OCI-M1 (cell line): ENCODE measurements at regions not wholly inside any gene's neighbourhood (a gene's known extent, or its start where the extent isn't known, plus 50 kb on each side); places are given as distances from the start of the nearest gene placed in this dataset.

Source experiments
- DNase-seq: peaks from one replicate; lab custom pipeline; 2025; lab: John Stamatoyannopoulos, UW

DNA sequence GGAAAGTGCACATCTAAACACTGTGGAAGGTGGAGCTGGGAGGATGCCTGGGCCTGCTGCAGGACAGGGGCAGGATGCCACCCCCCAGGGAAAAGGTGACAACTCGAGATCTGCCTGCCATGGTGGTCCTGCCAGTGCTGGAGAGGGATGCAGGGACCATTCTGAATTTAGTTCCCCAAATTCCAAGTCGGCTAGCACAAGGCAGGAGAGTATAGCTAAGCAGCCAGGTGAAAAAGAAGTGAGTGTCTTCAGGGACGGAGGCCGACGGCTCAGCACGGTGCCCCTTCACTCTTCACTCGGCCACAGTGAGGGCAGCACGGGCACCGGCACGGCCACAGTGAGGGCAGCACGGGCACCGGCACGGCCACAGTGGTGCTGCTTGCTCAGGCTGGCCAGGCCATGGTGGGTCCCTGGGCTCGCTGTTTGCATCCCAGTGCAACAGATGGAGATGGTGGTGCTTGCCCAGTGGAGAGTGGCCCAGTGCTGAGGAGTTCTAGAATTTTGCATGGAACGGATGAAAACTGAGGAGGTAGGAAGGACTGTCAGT lies 161.3 kb upstream of the SHH start:
- DNase-seq = no peak

DNA sequence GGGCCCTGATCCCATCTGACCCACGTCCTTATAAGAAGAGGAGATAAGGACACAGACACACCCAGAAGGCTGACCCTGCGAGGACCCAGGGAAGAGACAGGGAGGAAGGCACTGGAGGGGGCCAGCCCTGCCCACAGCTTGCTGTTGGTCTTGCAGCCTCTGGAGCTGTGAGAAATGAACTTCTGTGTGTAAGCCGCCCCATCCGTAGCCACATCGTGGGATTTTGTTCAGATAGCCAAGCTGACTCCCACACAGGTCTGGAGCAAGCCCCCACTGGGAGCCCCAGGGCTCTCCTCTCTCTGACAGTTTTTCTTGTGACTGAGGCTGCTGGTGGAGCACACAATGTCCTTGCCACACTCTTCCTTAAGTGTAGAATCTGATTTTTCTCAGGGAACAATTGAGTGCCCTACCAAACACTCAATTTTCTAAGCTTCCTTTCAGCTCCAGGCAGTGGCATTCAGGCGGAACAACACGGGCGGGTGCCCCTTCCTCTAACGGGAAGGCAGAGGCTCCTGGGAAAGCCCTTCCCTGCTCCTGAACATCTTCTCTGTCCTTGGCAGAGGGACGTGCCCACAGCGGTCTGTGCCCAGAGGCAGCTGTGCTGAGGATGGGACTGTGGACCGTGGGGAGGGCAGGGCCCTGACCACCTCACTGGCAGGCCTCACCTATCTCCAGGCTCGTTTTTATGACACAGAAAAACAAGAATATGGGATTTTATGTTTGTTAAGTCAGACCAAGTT lies 160.6 kb upstream of the SHH start:
- DNase-seq = no peak

DNA sequence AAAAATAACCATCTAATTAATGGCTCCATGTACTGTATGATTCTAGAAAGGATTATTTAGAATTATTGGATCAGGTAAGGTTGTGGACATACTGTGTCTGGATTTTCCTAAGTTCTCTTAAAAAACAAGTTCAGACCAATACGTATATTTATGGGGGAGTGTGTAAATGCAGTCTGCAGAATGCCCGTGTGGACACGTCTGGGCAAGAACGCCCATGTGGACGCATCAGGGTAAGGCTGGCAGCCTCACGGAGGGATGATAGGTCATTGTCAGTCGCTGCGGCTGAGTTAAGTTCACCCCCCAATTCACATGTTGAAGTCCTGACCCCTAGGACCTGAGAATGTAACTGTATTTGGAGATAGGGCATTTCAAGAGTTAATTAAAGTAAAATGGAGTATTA lies 160.0 kb upstream of the SHH start:
- DNase-seq = no peak

DNA sequence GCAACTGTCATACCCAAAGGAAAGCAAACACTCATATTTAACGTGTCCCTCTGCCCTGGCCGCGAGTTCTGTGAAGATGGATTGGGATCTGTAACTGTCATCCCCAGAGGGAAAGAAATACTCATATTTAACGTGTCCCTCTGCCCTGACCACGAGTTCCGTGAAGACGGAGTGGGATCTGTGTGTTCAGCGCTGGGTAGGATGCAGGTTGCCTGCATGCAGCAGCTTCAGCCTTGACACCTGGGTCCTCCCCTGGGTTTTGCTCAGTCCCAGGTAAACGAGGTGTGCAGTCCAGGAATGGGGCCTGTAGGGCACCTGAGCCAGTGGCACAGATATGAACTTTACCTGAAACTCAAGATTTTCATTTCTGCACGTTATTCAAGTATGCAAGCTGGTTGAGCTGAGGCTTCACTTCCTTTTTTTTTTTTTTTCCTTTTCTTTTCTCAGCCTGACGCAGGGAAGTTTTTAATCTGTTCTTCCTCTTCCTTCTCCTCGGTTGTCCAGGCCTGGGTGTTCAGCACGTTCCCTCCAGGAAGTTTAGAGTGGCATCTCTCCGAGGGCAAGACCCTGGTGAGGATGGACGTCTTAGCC lies 159.0 kb upstream of the SHH start:
- no peak for DNase-seq

DNA sequence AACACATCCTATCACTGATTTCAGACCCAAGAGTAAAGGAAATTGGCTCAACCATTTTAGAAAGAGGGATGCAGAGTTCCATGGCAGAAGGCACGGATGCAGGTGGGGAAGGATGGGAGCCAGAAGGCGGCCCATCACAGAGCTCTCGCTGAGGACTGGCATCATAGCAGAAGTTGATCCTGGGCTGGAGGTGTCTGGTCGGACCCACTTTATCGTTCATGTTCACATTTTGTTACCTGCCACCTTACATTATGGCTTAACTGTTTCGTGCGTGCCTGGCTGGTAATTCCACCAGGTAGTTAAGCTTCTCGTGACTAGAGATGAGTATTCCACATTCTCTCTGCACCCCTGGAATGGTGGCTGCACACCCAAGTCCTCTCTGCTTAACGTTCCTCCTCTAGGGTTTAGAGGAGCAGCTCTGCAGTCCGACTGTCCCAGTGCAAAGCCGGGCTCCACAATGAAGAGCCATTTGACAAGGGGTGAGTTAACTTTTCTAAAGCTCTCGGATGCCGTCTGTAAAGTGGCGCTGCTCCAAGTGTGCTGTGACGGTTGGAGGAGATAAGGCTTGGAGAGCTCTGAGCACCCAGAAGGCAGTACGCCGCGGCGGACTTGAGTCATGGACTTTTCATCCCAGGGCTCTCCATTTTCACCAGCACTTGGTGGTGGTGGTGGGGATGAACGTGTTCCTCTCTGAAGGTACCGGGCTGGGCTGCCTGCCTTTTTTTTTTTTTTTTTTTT lies 157.1 kb upstream of the SHH start:
- DNase-seq = no peak

DNA sequence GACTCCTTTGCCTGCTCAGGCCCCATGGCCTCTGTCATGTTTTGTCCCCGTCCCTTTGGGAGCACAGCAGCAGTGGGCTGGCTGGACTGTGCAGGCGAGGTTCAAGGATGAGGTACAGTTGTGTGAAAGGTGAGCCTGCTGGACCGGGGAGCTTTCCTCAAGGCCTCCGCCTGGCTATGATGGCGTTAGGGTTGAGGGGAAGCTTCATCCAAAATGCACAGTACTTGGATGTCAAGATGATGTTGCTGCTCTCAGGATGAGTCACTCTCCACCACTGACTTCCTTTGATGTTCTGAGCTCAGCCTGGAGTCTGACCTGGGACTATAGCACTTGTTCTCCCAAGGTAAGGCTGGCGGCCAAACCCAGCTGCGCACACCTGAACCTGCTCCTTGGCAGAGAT lies 152.7 kb upstream of the SHH start:
- DNase-seq = no peak

DNA sequence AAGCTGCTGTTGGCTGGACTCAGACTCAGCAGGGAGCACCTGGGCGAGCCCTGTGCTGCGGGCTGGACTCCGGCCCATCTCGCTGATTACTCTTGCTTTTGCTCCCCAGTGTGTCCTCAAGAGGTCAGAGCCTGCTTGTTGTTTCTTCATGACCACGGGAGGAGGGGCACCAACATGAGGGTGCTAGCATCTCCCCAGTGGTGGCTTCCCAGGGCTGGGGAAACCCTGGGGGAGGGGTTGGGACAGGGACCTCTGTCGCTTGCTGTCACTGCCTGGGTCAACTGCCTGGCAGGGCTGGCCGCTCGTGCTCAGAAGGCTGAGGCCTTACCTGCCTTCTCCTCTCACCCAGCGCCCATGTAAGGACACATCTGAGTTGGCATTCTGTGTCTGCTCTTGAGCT lies 152.3 kb upstream of the SHH start:
- DNase-seq = no peak

DNA sequence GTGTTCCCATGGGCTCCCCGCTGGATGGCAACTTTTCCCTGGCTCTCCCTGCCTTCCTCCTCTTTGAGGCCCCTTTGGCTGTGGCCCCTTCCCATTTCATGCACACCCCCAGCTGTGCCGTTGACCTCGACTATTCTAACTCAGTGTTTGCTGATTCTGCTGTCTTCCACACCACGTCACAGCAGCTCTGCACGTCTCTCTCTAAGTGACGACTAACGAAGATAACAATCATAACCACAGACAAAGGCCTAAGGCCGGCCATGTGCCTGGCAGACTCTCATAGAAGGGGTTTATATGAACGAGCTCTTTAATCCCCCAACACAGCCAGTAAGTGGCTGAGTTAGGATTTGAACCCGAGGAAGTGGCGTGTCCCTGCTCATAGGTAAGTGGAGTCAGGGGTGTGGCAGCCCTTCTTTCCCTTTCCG lies 151.5 kb upstream of the SHH start:
- peak; percentile 0 for DNase-seq

DNA sequence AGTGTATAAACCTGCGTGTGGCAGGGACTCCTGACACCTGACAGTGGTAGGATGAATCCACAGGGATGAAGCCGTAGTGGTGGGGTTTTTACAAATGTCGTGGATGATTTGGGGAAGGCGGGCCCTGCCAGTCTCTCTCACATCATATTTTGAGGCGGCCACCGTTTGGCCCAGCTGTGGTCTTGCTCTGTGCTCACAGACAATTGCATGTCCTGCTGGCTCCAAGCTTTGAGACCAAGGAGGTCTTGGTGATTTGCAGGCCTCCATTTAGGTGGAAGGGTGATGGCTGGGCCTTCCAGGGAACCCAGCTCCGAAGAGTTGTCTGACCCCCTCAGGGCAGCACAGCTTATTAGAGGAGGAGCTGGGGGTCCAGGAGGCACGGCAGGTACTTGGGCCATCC lies 151.1 kb upstream of the SHH start:
- DNase-seq = no peak

DNA sequence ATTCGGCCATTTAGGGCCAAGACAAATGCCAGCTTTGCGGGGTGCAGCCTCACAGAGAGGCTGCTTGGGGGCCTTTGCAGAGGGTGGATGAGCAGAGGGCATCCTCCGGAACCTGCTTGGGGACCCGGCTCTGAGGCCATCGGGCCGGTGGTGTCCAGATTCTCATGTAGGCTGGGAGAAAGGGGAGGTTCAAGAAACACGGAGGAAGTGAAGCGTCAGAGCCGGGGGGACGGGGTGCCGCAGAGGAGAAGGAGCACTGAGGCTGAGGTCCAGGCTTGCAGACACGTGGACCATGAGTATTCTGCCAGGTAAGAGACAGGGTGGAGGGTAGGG lies 150.7 kb upstream of the SHH start:
- no peak for DNase-seq

DNA sequence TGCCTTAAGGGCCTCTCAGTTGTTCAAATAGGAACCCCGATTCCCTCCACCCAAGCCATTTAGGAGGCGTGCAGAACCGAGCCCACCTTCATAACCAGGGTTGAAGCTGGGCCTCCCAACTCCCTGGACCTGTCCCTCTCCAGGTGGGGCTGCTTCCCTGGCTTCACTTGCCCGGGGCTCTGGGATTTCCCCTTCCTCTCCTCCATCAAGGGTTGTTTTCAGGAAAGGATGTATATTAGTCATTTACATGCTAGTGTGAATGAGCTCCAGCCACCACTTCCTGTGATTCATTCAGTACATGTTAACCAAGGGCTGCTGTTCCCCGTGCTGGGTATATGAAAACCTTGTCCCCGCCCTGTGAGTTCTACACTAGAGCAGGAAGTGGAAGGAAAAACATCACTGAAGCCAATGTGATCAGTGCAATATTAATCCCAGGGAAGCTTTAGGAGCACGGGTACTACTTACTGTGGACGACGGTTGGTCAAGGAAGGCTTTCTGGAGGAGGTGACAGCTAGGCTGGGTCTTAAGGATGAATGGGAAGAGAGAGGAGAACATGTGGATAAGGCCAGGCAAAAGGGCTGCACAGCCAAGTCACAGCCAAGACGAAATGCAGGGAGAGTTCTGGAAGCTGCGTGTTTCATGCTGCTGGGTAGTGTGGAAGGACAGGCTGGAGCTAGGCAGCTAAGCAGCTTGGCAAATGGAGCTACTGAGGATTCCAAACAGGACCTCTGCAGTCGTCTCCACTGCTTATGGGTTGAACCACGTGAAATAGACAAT lies 150.1 kb upstream of the SHH start:
- no peak for DNase-seq

DNA sequence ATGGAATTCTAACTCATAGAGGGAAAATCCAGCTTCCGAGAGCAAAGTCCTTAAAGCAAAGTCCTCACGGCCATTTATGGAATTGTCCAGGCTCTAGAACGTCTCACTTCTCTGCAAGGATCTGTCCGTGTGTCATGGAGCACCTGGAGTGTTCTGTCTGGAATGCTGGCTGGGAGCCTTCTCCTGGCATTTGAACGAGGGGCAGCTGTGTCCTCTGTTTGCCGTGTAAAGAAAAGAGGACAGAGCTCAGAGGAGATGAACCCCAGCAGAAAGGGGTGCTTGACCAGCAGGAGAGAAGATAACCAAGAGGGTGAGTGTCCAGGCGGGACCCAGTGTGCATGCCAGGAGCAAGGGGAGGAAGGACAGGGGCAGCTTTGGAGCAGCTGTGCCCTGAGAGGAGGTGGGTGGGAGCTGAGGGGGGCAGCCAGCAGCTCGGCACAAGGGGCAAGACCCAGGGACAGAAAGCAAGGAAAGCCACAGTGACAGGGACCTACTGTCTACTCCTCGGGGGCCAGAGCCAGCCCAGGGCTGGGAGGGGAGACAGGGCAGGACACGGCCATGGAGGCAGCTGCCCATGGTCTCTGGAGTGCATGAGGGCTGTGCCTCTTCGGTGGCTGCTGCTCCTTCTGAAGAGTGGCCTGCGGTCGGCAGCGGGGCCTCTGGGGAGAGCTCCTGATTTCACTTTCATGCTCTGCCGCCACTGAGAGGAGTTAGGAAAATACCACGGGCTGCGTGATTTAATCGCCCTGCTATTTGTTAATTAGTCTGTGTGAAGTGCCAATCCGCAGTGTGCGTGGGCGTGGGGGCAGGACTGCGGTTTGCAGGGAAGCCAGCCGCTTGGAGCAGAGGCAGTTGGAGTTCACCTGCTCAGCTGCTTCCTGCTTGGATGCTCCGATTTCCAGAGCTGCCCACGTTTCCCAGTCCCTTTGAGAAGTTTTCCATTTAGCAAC lies 149.3 kb upstream of the SHH start:
- DNase-seq = no peak

DNA sequence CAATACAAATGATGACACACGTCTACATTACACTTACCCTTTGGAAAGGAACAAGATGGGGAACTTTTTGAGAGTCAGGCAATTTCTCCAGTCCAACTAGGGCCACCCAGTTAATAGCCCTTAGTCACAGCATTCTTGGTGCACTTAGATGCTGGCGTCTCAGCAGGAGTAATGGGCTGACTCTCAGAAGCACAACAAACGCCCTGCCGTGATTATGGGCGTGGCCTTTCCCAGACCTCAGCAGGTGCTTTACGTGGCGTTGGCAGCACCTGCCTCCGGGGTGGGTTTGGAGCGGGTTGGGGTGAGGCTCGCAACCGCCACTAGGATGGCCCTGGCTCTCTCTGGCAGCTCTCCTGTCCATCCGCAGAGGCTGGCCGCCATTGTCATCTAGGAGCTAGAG lies 147.6 kb upstream of the SHH start:
- no peak for DNase-seq

DNA sequence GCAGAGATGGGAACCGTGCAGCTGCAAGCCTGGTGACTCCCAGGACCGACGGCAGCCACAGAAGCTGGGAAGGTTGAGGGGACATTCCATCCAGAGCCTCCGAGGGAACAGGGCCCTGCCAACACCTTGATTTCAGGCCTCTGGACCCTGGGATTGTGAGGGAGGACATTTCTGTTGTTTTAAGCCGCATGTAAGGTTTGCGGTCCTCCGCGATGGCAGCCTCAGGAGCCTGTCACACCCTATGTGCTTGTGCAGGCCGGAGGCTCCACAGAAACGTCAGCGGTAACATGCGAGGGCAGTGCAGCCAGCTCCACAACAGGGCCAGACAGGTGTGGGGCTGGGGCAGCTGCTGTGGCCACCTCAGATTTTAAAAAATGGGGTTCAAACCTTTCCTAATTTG lies 144.7 kb upstream of the SHH start:
- no peak for DNase-seq

DNA sequence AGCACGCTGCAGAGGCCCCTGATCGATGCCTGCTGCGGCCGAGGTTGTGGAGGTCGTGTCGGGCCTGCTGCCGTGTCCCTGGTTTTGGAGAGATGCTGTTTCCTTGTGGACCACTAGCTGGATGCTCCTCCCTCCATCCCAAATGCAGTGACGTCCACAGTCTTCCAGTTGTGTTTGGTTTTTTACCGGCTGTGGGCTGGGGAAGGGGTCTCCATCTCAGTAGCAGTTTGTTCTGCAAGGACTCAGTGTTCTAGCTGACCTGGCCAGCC lies 143.0 kb upstream of the SHH start:
- DNase-seq = no peak

DNA sequence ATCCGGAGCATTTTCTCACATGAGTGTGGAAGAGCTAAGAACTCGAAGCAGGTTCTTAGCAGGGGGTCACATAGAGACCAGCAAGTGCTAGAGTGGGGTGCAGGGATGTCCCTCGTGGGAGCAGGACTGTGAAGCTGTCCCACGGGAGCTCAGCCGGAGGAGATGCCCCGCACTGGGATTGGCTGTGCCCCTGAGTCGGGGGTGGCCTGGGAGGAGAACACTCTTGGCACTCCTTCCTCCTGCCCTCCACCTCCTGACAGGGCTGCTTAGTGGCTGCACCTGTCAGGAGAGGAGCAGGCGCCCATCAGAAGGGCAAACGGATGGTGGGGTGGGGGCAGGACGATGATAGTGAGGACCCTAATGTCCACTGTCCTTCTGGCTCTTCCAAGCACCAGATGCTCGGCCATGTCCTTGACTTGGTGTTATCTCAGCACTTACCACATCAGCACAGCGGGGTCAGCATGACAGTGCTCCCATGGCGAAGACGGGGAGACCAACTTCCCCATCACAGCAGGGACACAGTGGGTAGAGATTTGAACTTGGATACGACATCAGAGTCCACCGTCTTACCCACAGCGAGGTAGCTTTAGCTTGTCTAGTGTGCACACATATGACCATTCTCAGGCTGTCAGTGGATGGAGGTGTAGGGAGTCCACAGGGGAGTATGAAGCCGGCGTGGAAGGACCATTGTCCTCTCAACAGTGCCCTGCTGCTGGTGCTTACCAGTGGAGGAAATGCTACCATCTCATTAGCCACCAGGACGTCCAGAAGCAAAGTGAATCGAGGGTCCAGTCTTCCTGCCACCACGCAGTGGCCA lies 142.5 kb upstream of the SHH start:
- DNase-seq = no peak

DNA sequence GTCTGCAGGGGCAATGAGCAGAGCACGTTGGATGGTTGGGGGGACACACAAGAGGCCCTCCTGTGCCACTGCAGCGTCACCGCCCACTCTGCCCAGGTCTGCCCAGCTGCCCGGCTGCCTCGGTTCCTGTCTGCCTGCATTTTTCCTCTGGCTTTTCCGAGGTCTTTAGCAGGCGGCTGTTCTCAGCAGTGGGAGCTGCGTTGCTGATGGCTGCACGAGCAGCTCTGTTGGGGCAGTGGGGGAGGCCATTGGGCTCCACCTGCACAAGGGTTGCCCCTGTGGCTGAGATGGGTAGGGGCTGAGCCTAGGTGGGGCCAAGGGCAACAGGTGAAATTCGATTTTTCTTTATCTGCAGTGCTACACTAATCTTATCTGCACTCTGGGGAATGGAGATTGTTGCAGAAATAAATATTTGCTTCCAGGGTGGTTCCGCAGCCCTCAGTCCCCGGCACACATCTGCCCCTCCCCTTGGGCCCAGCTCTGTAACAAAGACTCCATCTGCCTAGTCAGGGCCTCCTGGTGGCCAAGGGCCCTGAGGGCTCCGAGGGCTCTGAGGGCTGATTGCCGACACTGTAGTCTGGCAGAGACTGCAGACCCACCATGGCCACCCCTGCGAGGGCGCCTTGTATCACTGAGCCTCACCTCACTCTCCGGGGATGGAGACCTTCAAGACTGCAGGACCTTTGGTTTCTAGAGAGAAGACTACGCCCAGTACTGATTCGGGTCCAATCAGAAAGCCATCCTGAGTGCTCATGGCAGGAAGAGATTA lies 141.7 kb upstream of the SHH start:
- no peak for DNase-seq

DNA sequence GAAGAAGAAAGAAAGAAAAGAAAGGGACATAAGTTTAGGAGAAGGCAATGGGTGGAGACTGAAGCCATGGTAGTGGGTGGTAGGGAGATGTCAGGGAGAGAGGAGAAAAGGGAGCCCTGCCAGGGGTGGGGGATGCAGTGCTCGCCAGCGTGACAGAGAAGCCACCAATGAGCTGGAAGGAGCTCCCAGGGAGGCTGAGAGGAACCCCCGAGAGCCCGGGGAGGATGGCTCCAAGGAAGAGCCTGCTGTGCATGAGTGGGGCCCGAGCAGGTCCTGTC lies 141.2 kb upstream of the SHH start:
- no peak for DNase-seq

DNA sequence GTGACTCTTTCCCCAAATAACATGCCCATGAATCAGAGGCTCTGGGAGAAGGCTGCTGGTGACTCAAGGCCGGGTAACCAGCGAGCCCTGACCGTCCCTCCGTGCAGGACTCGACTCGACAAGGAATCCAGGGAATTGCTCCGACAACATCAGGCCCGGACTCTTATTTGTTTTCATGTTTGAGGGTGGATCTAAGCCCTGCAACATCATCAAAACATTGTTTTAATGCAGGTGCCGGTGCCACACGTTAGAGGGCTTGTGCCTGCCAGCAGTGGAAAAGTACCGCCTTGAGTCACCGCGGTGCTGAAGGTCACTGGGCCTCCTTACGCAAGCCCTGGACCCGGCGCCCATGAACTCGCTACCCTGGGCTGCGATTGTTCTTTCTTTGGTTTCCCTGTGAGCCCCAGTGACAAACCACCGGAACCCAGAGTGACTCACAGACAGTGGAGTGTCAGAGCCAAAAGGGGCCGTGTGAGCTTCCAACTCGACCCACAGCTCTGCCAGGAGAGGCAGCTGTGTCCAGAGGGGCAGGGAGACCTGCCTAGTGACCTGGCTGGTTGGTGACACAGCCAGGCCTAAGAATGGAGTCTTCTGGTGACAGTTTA lies 139.4 kb upstream of the SHH start:
- DNase-seq = no peak
